Panc1 (cell line): ENCODE measurements at regions not wholly inside any gene's neighbourhood (a gene's known extent, or its start where the extent isn't known, plus 50 kb on each side); places are given as distances from the start of the nearest gene placed in this dataset.
"Not testable (repeated sequence)": the region's sequence is repeated elsewhere in the genome, so short reads cannot be mapped to it uniquely, and the experiment has no call there.

Source experiments
- ATAC-seq: fragments of 200-7000 bp; cut with Tn5 transposase; 2 replicates; pipeline ENCODE4 v1.9.1; 2020; ENCODE audit warnings: mild to moderate bottlenecking, moderate library complexity
- BruUV-seq: library from RNA; stranded (reverse); fragments of 400-500 nt; replicated peaks from 2 replicates; lab custom pipeline; 2021; lab: Mats Ljungman, UMichigan
- CTCF ChIA-PET: fragments of 300-600 bp; sonication (Branson Sonifier 250); formaldehyde crosslinking; loops from one replicate; lab custom pipeline; 2022; ENCODE audit warnings: antibody characterized with exemption; lab: Charles Lee
- POLR2A ChIA-PET: fragments of 300-600 bp; sonication (Branson Sonifier 250); formaldehyde crosslinking; loops from one replicate; lab custom pipeline; 2022; ENCODE audit warnings: antibody characterized with exemption; lab: Charles Lee
- DNase-seq: peaks from one replicate; pipeline ENCODE4 v3.0.0-alpha.2; 2010; ENCODE audit warnings: low read depth, low spot score
- H3K27ac ChIP-seq: 2 replicates; pipeline ENCODE4 v1.5.1; 2011; ENCODE audit warnings: mild to moderate bottlenecking, low read length, inconsistent platforms
- H3K27me3 ChIP-seq: fragments of 200-500 bp; sonication (Bioruptor generic); 2 replicates; pipeline ENCODE4 v1.6.0; 2014; ENCODE audit warnings: low read length, inconsistent platforms; ENCODE audit not compliant: control insufficient read depth, insufficient read depth
- H3K36me3 ChIP-seq: fragments of 200-500 bp; sonication (Bioruptor generic); 2 replicates; pipeline ENCODE4 v1.5.1; 2014; ENCODE audit warnings: inconsistent platforms, mild to moderate bottlenecking, low read length, moderate library complexity; ENCODE audit not compliant: control insufficient read depth, insufficient read depth
- H3K4me1 ChIP-seq: 2 replicates; pipeline ENCODE4 v1.5.1; 2011; ENCODE audit warnings: inconsistent platforms, mild to moderate bottlenecking, low read length, moderate library complexity; ENCODE audit not compliant: control insufficient read depth, insufficient read depth
- H3K4me3 ChIP-seq, 2 experiments: 2 replicates each; pipeline ENCODE4 v1.5.1; 2011 to 2012; ENCODE audit warnings: low read depth in 2 of 2, low read length in 2 of 2, mild to moderate bottlenecking in 2 of 2, inconsistent platforms in 1 of 2, moderate library complexity in 1 of 2
- H3K9me3 ChIP-seq: fragments of 200-500 bp; sonication (Bioruptor generic); 2 replicates; pipeline ENCODE4 v1.5.1; 2014; ENCODE audit warnings: low read depth, mild to moderate bottlenecking, inconsistent platforms, low read length, moderate library complexity; ENCODE audit not compliant: control insufficient read depth, insufficient read depth
- POLR2AphosphoS5 ChIP-seq: IDR thresholded peaks from 2 replicates; pipeline ENCODE4 v1.6.1; 2012; ENCODE audit warnings: mild to moderate bottlenecking, low read depth, low read length, moderate library complexity
- SIN3A ChIP-seq: IDR thresholded peaks from 2 replicates; pipeline ENCODE4 v1.6.1; 2012; ENCODE audit warnings: low read depth, mild to moderate bottlenecking, low read length, moderate library complexity, borderline replicate concordance; ENCODE audit not compliant: insufficient read depth
- TCF7L2 ChIP-seq: IDR thresholded peaks from 2 replicates; pipeline ENCODE4 v1.6.1; 2011; ENCODE audit warnings: mild to moderate bottlenecking, low read depth, low read length, inconsistent platforms
- in situ Hi-C: cut with HindIII; loops from 2 replicates; pipeline ENCODE4 v1.10.0; 2016; ENCODE audit warnings: low sequenced_read_pairs, low pct_unique_long_range_greater_than_20kb
- intact Hi-C: fragments of 100-400 bp; cut with micrococcal nuclease; formaldehyde crosslinking; loops from one replicate; pipeline ENCODE4 v1.10.0; 2022; ENCODE audit not compliant: unreplicated experiment
- TF ChIP-seq, protein P1 (sequence below), 2 experiments: IDR thresholded peaks; 2 replicates each; pipeline ENCODE4 v1.6.1; 2011 to 2012; ENCODE audit warnings: low read depth in 2 of 2, control low read depth in 1 of 2, low read length in 1 of 2, mild to moderate bottlenecking in 1 of 2, moderate library complexity in 1 of 2; ENCODE audit not compliant: insufficient read depth in 1 of 2
- TF ChIP-seq, protein P2 (sequence below): fragments of 450-650 bp; IDR thresholded peaks from 2 replicates; pipeline ENCODE4 v1.5.1; 2017; ENCODE audit warnings: mild to moderate bottlenecking

DNA sequence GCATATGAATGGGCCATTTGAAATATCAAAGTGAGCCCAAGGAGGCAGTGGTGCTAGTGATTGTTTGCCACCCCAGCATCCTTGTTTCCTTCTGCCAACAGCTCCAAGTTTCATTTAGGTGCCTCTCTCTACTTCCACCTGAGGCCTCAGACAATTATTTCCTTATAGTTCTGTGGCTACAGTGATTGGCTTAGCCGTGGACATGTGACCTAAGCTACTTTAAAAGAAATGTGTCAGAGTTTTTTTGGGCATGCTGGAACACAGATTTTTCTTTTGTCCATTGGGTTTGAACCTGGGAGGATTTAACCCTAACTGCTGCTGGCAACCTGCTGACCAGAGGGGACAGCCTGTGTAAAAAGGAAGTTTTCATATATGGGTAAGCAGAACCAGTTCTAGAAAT lies 319.4 kb downstream of the CD109 start:
- intact Hi-C loops (no loop called here), in situ Hi-C loops (no loop called here)
- no peaks in the 10 kb centered on the region for H3K4me1 ChIP-seq
- ATAC-seq: no peak
- no peak overlapping the region for H3K27ac ChIP-seq
- H3K9me3 ChIP-seq: no peaks in the 10 kb centered on the region
- no peak overlapping the region for H3K4me3 ChIP-seq
- no peaks in the 10 kb centered on the region for H3K36me3 ChIP-seq
- TF ChIP-seq, protein P1, sequence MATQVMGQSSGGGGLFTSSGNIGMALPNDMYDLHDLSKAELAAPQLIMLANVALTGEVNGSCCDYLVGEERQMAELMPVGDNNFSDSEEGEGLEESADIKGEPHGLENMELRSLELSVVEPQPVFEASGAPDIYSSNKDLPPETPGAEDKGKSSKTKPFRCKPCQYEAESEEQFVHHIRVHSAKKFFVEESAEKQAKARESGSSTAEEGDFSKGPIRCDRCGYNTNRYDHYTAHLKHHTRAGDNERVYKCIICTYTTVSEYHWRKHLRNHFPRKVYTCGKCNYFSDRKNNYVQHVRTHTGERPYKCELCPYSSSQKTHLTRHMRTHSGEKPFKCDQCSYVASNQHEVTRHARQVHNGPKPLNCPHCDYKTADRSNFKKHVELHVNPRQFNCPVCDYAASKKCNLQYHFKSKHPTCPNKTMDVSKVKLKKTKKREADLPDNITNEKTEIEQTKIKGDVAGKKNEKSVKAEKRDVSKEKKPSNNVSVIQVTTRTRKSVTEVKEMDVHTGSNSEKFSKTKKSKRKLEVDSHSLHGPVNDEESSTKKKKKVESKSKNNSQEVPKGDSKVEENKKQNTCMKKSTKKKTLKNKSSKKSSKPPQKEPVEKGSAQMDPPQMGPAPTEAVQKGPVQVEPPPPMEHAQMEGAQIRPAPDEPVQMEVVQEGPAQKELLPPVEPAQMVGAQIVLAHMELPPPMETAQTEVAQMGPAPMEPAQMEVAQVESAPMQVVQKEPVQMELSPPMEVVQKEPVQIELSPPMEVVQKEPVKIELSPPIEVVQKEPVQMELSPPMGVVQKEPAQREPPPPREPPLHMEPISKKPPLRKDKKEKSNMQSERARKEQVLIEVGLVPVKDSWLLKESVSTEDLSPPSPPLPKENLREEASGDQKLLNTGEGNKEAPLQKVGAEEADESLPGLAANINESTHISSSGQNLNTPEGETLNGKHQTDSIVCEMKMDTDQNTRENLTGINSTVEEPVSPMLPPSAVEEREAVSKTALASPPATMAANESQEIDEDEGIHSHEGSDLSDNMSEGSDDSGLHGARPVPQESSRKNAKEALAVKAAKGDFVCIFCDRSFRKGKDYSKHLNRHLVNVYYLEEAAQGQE (IDR thresholded peaks at IDR 0.05; ENCODE audit: insufficient read depth in 1 of 2, low read depth in 2 of 2, low read length in 1 of 2): no peak
- TF ChIP-seq, protein P2, sequence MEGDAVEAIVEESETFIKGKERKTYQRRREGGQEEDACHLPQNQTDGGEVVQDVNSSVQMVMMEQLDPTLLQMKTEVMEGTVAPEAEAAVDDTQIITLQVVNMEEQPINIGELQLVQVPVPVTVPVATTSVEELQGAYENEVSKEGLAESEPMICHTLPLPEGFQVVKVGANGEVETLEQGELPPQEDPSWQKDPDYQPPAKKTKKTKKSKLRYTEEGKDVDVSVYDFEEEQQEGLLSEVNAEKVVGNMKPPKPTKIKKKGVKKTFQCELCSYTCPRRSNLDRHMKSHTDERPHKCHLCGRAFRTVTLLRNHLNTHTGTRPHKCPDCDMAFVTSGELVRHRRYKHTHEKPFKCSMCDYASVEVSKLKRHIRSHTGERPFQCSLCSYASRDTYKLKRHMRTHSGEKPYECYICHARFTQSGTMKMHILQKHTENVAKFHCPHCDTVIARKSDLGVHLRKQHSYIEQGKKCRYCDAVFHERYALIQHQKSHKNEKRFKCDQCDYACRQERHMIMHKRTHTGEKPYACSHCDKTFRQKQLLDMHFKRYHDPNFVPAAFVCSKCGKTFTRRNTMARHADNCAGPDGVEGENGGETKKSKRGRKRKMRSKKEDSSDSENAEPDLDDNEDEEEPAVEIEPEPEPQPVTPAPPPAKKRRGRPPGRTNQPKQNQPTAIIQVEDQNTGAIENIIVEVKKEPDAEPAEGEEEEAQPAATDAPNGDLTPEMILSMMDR: no peak
- no peak for TF ChIP-seq TCF7L2
- TF ChIP-seq SIN3A: no peak
- no peak for TF ChIP-seq POLR2AphosphoS5
- DNase-seq: no peak
- ChIA-PET CTCF (no interaction called here), POLR2A (no interaction called here)
- H3K27me3 ChIP-seq: no peaks in the 10 kb centered on the region
- BruUV-seq: no TSS peak

DNA sequence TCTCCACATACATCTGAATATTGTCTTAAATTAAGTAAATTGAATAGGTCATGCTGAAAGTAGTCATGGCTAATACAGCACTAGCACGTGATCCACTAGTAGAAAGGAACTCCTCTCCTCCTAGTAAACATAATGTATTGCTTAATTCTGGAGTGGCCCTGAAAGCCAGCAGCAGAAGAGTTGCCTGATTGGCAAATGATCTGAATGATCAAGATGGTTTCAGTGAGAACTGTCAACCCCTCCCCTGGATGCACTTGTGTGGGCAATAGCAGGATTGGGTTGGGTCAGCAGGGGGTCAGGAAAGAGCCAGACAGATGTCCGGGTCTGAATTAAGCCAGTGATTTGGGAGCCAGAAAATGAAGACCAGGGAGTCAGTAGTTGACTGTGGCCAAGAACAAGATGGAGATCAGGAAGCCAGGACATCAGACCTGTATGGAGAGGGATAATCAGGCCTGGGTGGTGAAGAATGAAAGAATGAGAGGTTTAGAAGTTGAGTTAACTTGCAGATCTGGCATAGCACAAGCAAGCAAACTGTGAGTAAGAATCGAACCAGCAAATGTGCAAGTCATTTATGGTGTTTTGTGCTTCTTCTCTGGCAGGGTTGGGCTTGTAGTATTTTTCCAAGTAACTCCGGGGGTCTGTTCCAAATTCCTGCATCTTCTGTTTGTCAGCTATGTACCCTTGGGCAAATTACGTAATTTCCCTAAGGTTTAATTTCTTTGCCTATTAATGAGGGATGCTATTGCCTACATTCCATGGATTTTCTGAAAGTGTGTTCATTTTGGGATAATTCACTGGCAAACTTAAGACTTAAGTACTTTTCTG lies 304.9 kb downstream of the CD109 start:
- intact Hi-C loops: no loop called here
- Histone ChIP-seq H3K27me3 (no peaks in the 10 kb centered on the region), H3K27ac (no peak overlapping the region), H3K4me3 (no peak overlapping the region), H3K4me1 (no peaks in the 10 kb centered on the region), H3K36me3 (no peaks in the 10 kb centered on the region), H3K9me3 (no peaks in the 10 kb centered on the region)
- POLR2A ChIA-PET: no interaction called here
- DNase-seq (no peak), ATAC-seq (no peak)
- in situ Hi-C loops: no loop called here
- BruUV-seq: no TSS peak
- CTCF ChIA-PET: no interaction called here
- TF ChIP-seq, protein P2: no peak
- TF ChIP-seq, protein P1 (IDR thresholded peaks at IDR 0.05; ENCODE audit: insufficient read depth in 1 of 2, low read depth in 2 of 2, low read length in 1 of 2): no peak
- no peak for TF ChIP-seq SIN3A
- no peak for TF ChIP-seq POLR2AphosphoS5
- TF ChIP-seq TCF7L2: no peak

DNA sequence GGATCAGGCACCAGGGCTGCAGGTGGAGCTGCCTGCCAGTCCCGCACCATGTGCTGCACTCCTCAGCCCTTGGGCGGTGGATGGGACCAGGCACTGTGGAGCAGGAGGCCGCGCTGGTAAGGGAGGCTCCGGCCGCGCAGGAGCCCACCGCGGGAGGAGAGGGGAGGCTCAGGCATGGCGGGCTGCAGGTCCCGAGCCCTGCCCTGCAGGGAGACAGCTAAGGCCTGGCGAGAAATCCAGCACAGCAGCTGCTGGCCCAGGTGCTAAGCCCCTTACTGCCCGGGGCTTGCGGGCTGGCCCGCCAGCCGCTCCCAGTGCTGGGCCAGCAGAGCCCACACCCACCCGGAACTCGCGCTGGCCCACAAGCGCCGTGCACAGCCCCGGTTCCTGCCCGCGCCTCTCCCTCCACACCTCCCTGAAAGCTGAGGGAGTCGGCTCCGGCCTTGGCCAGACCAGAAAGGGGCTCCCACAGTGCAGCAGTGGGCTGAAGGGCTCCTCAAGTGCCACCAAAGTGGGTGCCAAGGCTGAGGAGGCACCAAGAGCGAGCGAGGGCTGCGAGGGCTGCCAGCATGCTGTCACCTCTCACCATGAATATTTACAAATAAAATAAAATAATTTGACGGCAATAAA lies 294.7 kb downstream of the CD109 start:
- POLR2A ChIA-PET, in situ Hi-C loops, H3K4me3 ChIP-seq, H3K27ac ChIP-seq, BruUV-seq, DNase-seq, intact Hi-C loops, H3K36me3 ChIP-seq, CTCF ChIA-PET, H3K4me1 ChIP-seq, H3K27me3 ChIP-seq, H3K9me3 ChIP-seq, ATAC-seq: not testable (repeated sequence)
